Spleen (tissue), 11 donors: ENCODE measurements at regions not wholly inside any gene's neighbourhood (a gene's known extent, or its start where the extent isn't known, plus 50 kb on each side); places are given as distances from the start of the nearest gene placed in this dataset.

Source experiments
- DNase-seq: peaks from one replicate; pipeline ENCODE4 v3.0.0-alpha.2; 2020
- H3K27ac ChIP-seq, 8 donors: fragments of 200-600 bp; sonication (generic) in 7 of 8; 1 replicate in 4 of 8; 2 replicates in 4 of 8; pipeline versions ENCODE4 v1.5.0 to v1.8.0; 2016 to 2021; ENCODE audit warnings: inconsistent platforms in 4 of 8, mild to moderate bottlenecking in 4 of 8, moderate library complexity in 1 of 8
- H3K27me3 ChIP-seq, 7 donors: fragments of 200-600 bp; sonication (generic) in 6 of 7; replicated peaks in 1 of 7; 1 replicate in 4 of 7; 2 replicates in 3 of 7; pipeline versions ENCODE4 v1.5.0 to v1.8.0; 2016 to 2021; ENCODE audit warnings: inconsistent platforms in 3 of 7, mild to moderate bottlenecking in 1 of 7
- H3K36me3 ChIP-seq, 6 donors: fragments of 200-600 bp; sonication (generic) in 5 of 6; 1 replicate in 4 of 6; 2 replicates in 2 of 6; pipeline versions ENCODE4 v1.5.0 to v1.8.0; 2016 to 2021; ENCODE audit warnings: inconsistent platforms in 2 of 6
- H3K4me1 ChIP-seq, 6 donors: fragments of 200-600 bp; sonication (generic) in 5 of 6; 1 replicate in 3 of 6; 2 replicates in 3 of 6; pipeline versions ENCODE4 v1.5.0 to v1.8.0; 2016 to 2021; ENCODE audit warnings: inconsistent platforms in 3 of 6
- H3K4me3 ChIP-seq, 8 donors: fragments of 200-600 bp; sonication (generic) in 7 of 8; 1 replicate in 4 of 8; 2 replicates in 4 of 8; pipeline versions ENCODE4 v1.5.0 to v1.8.0; 2016 to 2021; ENCODE audit warnings: inconsistent platforms in 4 of 8, mild to moderate bottlenecking in 4 of 8, moderate library complexity in 2 of 8
- H3K9me3 ChIP-seq, 8 donors: fragments of 200-600 bp; sonication (generic) in 7 of 8; 1 replicate in 4 of 8; 2 replicates in 4 of 8; pipeline versions ENCODE4 v1.5.0 to v1.8.0; 2016 to 2021; ENCODE audit warnings: inconsistent platforms in 4 of 8
- POLR2A ChIP-seq, 3 donors: fragments of 450-650 bp; IDR thresholded peaks; one replicate each; pipeline ENCODE4 v1.5.1; 2017; ENCODE audit warnings: antibody characterized with exemption in 3 of 3, mild to moderate bottlenecking in 1 of 3
- POLR2AphosphoS5 ChIP-seq, 3 donors: sonication (generic); formaldehyde crosslinking; IDR thresholded peaks; one replicate each; pipeline ENCODE4 v1.5.1; 2017; ENCODE audit warnings: antibody characterized with exemption in 3 of 3
- WGBS, 5 donors: extraction: QIAGEN DNeasy Blood & Tissue Kit in 3 of 5; methylation state at CpG; one replicate each; pipeline versions ENCODE4 v1.1.5 to v1.1.7; 2013 to 2018; 5-methylcytosine and 5-hydroxymethylcytosine counted together
- intact Hi-C: fragments of 100-400 bp; cut with DNase I; formaldehyde crosslinking; loops from one replicate; pipeline ENCODE4 v1.15.0; 2023; ENCODE audit warnings: low total_unique reads
- TF ChIP-seq, protein P1 (sequence below), 11 experiments: fragments of 200-600 bp in 7 of 11; fragments of 450-650 bp in 4 of 11; sonication (generic) in 4 of 11; IDR thresholded peaks in 8 of 11; conservative IDR thresholded peaks in 3 of 11; 1 replicate in 7 of 11; 2 replicates in 4 of 11; pipeline versions ENCODE4 v1.4.0 to v1.8.0; 2016 to 2021; ENCODE audit warnings: antibody characterized with exemption in 11 of 11, inconsistent platforms in 4 of 11, mild to moderate bottlenecking in 1 of 11
- donor health status: healthy with polysubstance abuse.
- donor health status: DM: no; HTN: no; CAD: no; lungs with moderate emphysema.
- donor health status: DM: no; HTN: no; CAD: no.
- donor health status: Bipolar disorder and iron deficiency.
- donor health status: healthy.
- donor health status: DM: no; HTN: no; CAD: no.
- donor health status: DM: yes; HTN: yes; CAD: no.

- Histone ChIP-seq H3K9me3 (no peaks in the 10 kb centered on the region), H3K27me3 (peaks cover 0 to 35% (median 0%) of the 10 kb centered on the region in 7 donors), H3K36me3 (no peaks in the 10 kb centered on the region), H3K4me1 (peaks cover 0 to 48% (median 24%) of the 10 kb centered on the region in 6 donors), H3K4me3 (no peak overlapping the region), H3K27ac (no peak overlapping the region)
- TF ChIP-seq POLR2A (IDR thresholded peaks at IDR 0.05) (no peak), POLR2AphosphoS5 (IDR thresholded peaks at IDR 0.05) (no peak)
- TF ChIP-seq, protein P1, sequence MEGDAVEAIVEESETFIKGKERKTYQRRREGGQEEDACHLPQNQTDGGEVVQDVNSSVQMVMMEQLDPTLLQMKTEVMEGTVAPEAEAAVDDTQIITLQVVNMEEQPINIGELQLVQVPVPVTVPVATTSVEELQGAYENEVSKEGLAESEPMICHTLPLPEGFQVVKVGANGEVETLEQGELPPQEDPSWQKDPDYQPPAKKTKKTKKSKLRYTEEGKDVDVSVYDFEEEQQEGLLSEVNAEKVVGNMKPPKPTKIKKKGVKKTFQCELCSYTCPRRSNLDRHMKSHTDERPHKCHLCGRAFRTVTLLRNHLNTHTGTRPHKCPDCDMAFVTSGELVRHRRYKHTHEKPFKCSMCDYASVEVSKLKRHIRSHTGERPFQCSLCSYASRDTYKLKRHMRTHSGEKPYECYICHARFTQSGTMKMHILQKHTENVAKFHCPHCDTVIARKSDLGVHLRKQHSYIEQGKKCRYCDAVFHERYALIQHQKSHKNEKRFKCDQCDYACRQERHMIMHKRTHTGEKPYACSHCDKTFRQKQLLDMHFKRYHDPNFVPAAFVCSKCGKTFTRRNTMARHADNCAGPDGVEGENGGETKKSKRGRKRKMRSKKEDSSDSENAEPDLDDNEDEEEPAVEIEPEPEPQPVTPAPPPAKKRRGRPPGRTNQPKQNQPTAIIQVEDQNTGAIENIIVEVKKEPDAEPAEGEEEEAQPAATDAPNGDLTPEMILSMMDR (IDR thresholded peaks at IDR 0.05 in 8 of 11, conservative IDR thresholded peaks at IDR 0.05 in 3 of 11): no peak
- peak; percentile 45 for DNase-seq
- 87 to 95% (median 92%) methylated on average over 16 of the region's 16 CpGs for WGBS, 5 donors
- intact Hi-C loops: no loop called here
These were observed 311.3 kb downstream of the CTTN start for GRCh38 chr11:70709596-70709995.

DNA sequence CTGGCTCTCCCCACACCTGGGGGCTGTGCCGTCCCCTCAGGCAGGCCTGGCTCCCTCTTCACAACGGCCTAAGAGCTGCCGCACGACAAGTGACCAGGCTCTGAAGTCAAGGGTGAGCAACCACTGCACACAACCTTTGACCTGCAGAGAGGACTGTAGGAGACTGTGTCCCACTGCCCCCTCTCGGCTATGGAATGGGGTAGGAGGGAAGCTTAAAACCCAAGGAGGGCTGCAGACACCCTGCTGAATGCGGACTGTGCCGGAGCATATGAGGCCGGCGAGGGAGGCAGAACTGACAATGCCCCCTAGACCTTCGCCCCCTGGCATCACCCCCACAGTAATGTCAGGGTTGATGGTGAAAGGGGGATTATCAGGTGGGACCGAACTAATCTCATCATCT is 311.9 kb downstream of the CTTN start:
- Histone ChIP-seq H3K36me3 (no peaks in the 10 kb centered on the region), H3K27me3 (peaks cover 0 to 41% (median 0%) of the 10 kb centered on the region in 7 donors), H3K9me3 (no peaks in the 10 kb centered on the region), H3K4me1 (peaks cover 0 to 48% (median 24%) of the 10 kb centered on the region in 6 donors), H3K27ac (peak overlapping the region in 1 of 8 donors; percentile 70), H3K4me3 (no peak overlapping the region)
- intact Hi-C loops: no loop called here
- peak; percentile 53 for DNase-seq
- WGBS, 5 donors: 81 to 86% (median 86%) methylated on average over 11 of the region's 11 CpGs
- TF ChIP-seq POLR2AphosphoS5 (IDR thresholded peaks at IDR 0.05): no peak

DNA sequence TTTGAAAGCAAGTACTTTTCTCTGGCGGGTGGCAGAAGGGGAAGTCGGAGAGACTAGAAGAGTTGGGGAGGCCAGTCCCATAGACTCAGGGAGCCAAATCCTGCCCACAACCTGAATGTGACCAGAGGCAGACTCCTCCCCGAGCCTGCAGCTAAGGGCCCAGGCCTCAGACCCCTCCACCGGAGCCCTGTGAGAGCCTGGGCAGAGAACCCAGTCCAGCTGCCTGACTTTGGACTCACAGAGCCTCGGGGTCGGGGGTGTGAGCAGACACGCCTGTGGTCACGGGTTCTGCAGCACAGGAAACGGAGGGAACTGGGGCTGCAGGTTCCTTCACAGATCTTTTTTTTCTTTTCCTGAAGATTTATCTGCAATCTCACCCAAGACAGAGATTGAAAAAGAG is 312.3 kb downstream of the CTTN start:
- Histone ChIP-seq H3K36me3 (no peaks in the 10 kb centered on the region), H3K9me3 (no peaks in the 10 kb centered on the region), H3K4me3 (no peak overlapping the region), H3K27me3 (peaks cover 0 to 44% (median 0%) of the 10 kb centered on the region in 7 donors), H3K27ac (peak overlapping the region in 2 of 8 donors; percentile 70 to 73), H3K4me1 (peaks cover 0 to 48% (median 24%) of the 10 kb centered on the region in 6 donors)
- DNase-seq: peak; percentile 59
- 9 to 19% (median 12%) methylated on average over 9 of the region's 9 CpGs for WGBS, 5 donors
- TF ChIP-seq, protein P1 (IDR thresholded peaks at IDR 0.05 in 8 of 11, conservative IDR thresholded peaks at IDR 0.05 in 3 of 11): no peak
- TF ChIP-seq POLR2A (IDR thresholded peaks at IDR 0.05) (no peak), POLR2AphosphoS5 (IDR thresholded peaks at IDR 0.05) (no peak)
- intact Hi-C loops: no loop called here

- intact Hi-C loops: no loop called here
- peaks cover 0 to 48% (median 24%) of the 10 kb centered on the region in 6 donors for H3K4me1 ChIP-seq
- peak; percentile 74 for DNase-seq
- WGBS, 5 donors: 49 to 80% (median 66%) methylated on average over 25 to 30 of the region's 30 CpGs
- TF ChIP-seq POLR2AphosphoS5 (IDR thresholded peaks at IDR 0.05): peak in 2 of 3 donors; percentile 19 to 37
- TF ChIP-seq, protein P1 (IDR thresholded peaks at IDR 0.05 in 8 of 11, conservative IDR thresholded peaks at IDR 0.05 in 3 of 11): no peak
- H3K27ac ChIP-seq: peak overlapping the region in 4 of 8 donors; percentile 35 to 73 (median 66)
- H3K9me3 ChIP-seq: no peaks in the 10 kb centered on the region
- H3K27me3 ChIP-seq: peaks cover 0 to 51% (median 0%) of the 10 kb centered on the region in 7 donors
- H3K4me3 ChIP-seq: no peak overlapping the region
- H3K36me3 ChIP-seq: no peaks in the 10 kb centered on the region
These were observed 313.0 kb downstream of the CTTN start for GRCh38 chr11:70711095-70711910.
